SK-N-SH treated with all-trans-retinoic acid at 6 μM for 48 hours (cell line): ENCODE measurements at regions not wholly inside any gene's neighbourhood (a gene's known extent, or its start where the extent isn't known, plus 50 kb on each side); places are given as distances from the start of the nearest gene placed in this dataset.

Experiments
- ATAC-seq: fragments of 200-7000 bp; cut with Tn5 transposase; 3 replicates; pipeline ENCODE4 v1.9.1; 2020; ENCODE audit warnings: mild to moderate bottlenecking, moderate library complexity
- ARNTL ChIP-seq: fragments of 450-650 bp; formaldehyde crosslinking; IDR thresholded peaks from 2 replicates; pipeline ENCODE4 v1.5.0; 2020; ENCODE audit warnings: low read depth, mild to moderate bottlenecking, moderate library complexity, borderline replicate concordance
- BACH2 ChIP-seq: fragments of 250-450 bp; sonication (Bioruptor Pico); IDR thresholded peaks from 2 replicates; pipeline ENCODE4 v1.9.0; 2021; ENCODE audit warnings: mild to moderate bottlenecking, borderline replicate concordance
- ESRRG ChIP-seq: fragments of 250-450 bp; sonication (Bioruptor Pico); IDR thresholded peaks from 2 replicates; pipeline ENCODE4 v1.6.1; 2021; ENCODE audit warnings: mild to moderate bottlenecking
- GLIS3 ChIP-seq: fragments of 250-450 bp; sonication (Bioruptor Pico); IDR thresholded peaks from 2 replicates; pipeline ENCODE4 v1.5.0; 2020; ENCODE audit warnings: mild to moderate bottlenecking, moderate library complexity
- ISL1 ChIP-seq: fragments of 250-450 bp; sonication (Bioruptor Pico); IDR thresholded peaks from 2 replicates; pipeline ENCODE4 v2.1.2; 2022; ENCODE audit warnings: mild to moderate bottlenecking, moderate library complexity
- OSR1 ChIP-seq: fragments of 250-450 bp; sonication (Bioruptor Pico); IDR thresholded peaks from 2 replicates; pipeline ENCODE4 v1.8.0; 2022; ENCODE audit warnings: moderate library complexity, mild to moderate bottlenecking, inconsistent platforms
- PATZ1 ChIP-seq: fragments of 250-450 bp; sonication (Bioruptor Pico); IDR thresholded peaks from 2 replicates; pipeline ENCODE4 v1.8.0; 2020; ENCODE audit warnings: mild to moderate bottlenecking, moderate library complexity, borderline replicate concordance
- POU6F1 ChIP-seq: fragments of 250-450 bp; sonication (Bioruptor Pico); IDR thresholded peaks from 2 replicates; pipeline ENCODE4 v1.8.0; 2021; ENCODE audit warnings: low read depth, mild to moderate bottlenecking, moderate library complexity, borderline replicate concordance
- PPARA ChIP-seq: fragments of 250-450 bp; sonication (Bioruptor Pico); IDR thresholded peaks from 2 replicates; pipeline ENCODE4 v1.5.0; 2020; ENCODE audit warnings: mild to moderate bottlenecking, borderline replicate concordance
- RARB ChIP-seq: fragments of 250-450 bp; sonication (Bioruptor Pico); IDR thresholded peaks from 2 replicates; pipeline ENCODE4 v1.8.0; 2021; ENCODE audit warnings: mild to moderate bottlenecking, moderate library complexity
- SNAI2 ChIP-seq: fragments of 250-450 bp; sonication (Bioruptor Pico); IDR thresholded peaks from 2 replicates; pipeline ENCODE4 v1.5.0; 2020; ENCODE audit warnings: mild to moderate bottlenecking, moderate library complexity
- TCF4 ChIP-seq: fragments of 250-450 bp; sonication (Bioruptor Pico); IDR thresholded peaks from 2 replicates; pipeline ENCODE4 v1.8.0; 2021; ENCODE audit warnings: mild to moderate bottlenecking, moderate library complexity, borderline replicate concordance
- TOX ChIP-seq: fragments of 250-450 bp; sonication (Bioruptor Pico); IDR thresholded peaks from 2 replicates; pipeline ENCODE4 v1.8.0; 2021; ENCODE audit warnings: mild to moderate bottlenecking, moderate library complexity, borderline replicate concordance
- TSHZ2 ChIP-seq: fragments of 250-450 bp; sonication (Bioruptor Pico); IDR thresholded peaks from 2 replicates; pipeline ENCODE4 v1.5.0; 2020; ENCODE audit warnings: mild to moderate bottlenecking, moderate library complexity
- ZC3H10 ChIP-seq: fragments of 250-450 bp; sonication (Bioruptor Pico); IDR thresholded peaks from 2 replicates; pipeline ENCODE4 v1.5.1; 2021; ENCODE audit warnings: mild to moderate bottlenecking, moderate library complexity
- ZFP3 ChIP-seq: fragments of 250-450 bp; sonication (Bioruptor Pico); IDR thresholded peaks from 2 replicates; pipeline ENCODE4 v1.5.0; 2020; ENCODE audit warnings: mild to moderate bottlenecking, moderate library complexity
- ZFP30 ChIP-seq: fragments of 450-650 bp; formaldehyde crosslinking; IDR thresholded peaks from 2 replicates; pipeline ENCODE4 v1.5.0; 2022; ENCODE audit warnings: mild to moderate bottlenecking, moderate library complexity
- ZNF565 ChIP-seq: fragments of 450-650 bp; formaldehyde crosslinking; conservative IDR thresholded peaks from 2 replicates; pipeline ENCODE4 v1.5.0; 2020; ENCODE audit warnings: low read depth, mild to moderate bottlenecking, moderate library complexity
- ZNF70 ChIP-seq: fragments of 450-650 bp; formaldehyde crosslinking; IDR thresholded peaks from 2 replicates; pipeline ENCODE4 v1.5.0; 2020; ENCODE audit warnings: mild to moderate bottlenecking, moderate library complexity
- ZNF8 ChIP-seq: fragments of 450-650 bp; formaldehyde crosslinking; IDR thresholded peaks from 2 replicates; pipeline ENCODE4 v1.5.0; 2020; ENCODE audit warnings: mild to moderate bottlenecking, moderate library complexity
- TF ChIP-seq, protein P1 (sequence below): fragments of 250-450 bp; sonication (Bioruptor Pico); IDR thresholded peaks from 2 replicates; pipeline ENCODE4 v1.5.1; 2020; ENCODE audit warnings: low read depth, mild to moderate bottlenecking, moderate library complexity
- TF ChIP-seq, protein P2 (sequence below): fragments of 250-450 bp; sonication (Bioruptor Pico); IDR thresholded peaks from 2 replicates; pipeline ENCODE4 v1.5.1; 2021; ENCODE audit warnings: mild to moderate bottlenecking, moderate library complexity

DNA sequence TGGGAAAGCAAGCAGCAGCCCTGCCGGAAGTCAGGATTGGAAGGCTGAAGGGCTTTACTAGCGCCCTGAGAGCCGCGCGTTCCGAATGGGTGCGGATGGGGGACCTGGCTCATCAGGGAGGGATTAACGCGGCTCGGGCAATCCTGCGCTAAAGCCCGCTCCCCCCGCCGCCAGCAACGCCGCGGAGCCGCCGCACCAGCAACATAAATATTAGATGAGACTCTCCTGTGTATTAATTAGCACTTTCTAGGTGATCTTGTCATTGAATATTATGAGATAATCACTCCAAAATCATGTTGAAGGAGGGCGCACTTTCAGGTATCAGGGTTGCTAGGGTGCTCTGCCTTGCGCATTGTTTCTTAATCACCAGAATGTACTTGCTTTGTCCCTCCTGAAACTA is 357.2 kb upstream of the FAM241A start:
- TF ChIP-seq, protein P1, sequence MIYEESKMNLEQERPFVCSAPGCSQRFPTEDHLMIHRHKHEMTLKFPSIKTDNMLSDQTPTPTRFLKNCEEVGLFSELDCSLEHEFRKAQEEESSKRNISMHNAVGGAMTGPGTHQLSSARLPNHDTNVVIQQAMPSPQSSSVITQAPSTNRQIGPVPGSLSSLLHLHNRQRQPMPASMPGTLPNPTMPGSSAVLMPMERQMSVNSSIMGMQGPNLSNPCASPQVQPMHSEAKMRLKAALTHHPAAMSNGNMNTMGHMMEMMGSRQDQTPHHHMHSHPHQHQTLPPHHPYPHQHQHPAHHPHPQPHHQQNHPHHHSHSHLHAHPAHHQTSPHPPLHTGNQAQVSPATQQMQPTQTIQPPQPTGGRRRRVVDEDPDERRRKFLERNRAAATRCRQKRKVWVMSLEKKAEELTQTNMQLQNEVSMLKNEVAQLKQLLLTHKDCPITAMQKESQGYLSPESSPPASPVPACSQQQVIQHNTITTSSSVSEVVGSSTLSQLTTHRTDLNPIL (CRISPR knock-in tag) = no peak
- TF ChIP-seq, protein P2, sequence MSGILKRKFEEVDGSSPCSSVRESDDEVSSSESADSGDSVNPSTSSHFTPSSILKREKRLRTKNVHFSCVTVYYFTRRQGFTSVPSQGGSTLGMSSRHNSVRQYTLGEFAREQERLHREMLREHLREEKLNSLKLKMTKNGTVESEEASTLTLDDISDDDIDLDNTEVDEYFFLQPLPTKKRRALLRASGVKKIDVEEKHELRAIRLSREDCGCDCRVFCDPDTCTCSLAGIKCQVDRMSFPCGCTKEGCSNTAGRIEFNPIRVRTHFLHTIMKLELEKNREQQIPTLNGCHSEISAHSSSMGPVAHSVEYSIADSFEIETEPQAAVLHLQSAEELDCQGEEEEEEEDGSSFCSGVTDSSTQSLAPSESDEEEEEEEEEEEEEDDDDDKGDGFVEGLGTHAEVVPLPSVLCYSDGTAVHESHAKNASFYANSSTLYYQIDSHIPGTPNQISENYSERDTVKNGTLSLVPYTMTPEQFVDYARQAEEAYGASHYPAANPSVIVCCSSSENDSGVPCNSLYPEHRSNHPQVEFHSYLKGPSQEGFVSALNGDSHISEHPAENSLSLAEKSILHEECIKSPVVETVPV (CRISPR knock-in tag) = no peak
- TF ChIP-seq BACH2 = no peak
- TF ChIP-seq SNAI2 = no peak
- TF ChIP-seq GLIS3 (CRISPR knock-in tag) = no peak
- no peak for TF ChIP-seq TOX (CRISPR knock-in tag)
- no peak for TF ChIP-seq ZFP3 (CRISPR knock-in tag)
- TF ChIP-seq ZNF70 (CRISPR knock-in tag) = no peak
- no peak for TF ChIP-seq ISL1
- TF ChIP-seq POU6F1 (CRISPR knock-in tag) = no peak
- no peak for TF ChIP-seq TCF4 (CRISPR knock-in tag)
- TF ChIP-seq ARNTL (CRISPR knock-in tag) = no peak
- TF ChIP-seq TSHZ2 (CRISPR knock-in tag) = no peak
- no peak for TF ChIP-seq ZNF8
- no peak for TF ChIP-seq OSR1 (CRISPR knock-in tag)
- no peak for TF ChIP-seq PATZ1 (CRISPR knock-in tag)
- no peak for TF ChIP-seq ZC3H10
- no peak for TF ChIP-seq PPARA
- no peak for TF ChIP-seq RARB (CRISPR knock-in tag)
- no peak for TF ChIP-seq ESRRG (CRISPR knock-in tag)
- ATAC-seq = no peak

GRCh38 chr4:111789901-111790640 is 355.2 kb upstream of the FAM241A start:
- ATAC-seq = no peak
- TF ChIP-seq PPARA = no peak
- TF ChIP-seq ZNF565 (CRISPR knock-in tag) = no peak
- no peak for TF ChIP-seq ZNF8
- TF ChIP-seq, protein P1 (CRISPR knock-in tag) = no peak
- no peak for TF ChIP-seq SNAI2
- TF ChIP-seq ISL1 = no peak
- no peak for TF ChIP-seq RARB (CRISPR knock-in tag)
- TF ChIP-seq, protein P2 (CRISPR knock-in tag) = no peak
- TF ChIP-seq BACH2 = no peak
- no peak for TF ChIP-seq ZFP30
- TF ChIP-seq ARNTL (CRISPR knock-in tag) = no peak
- TF ChIP-seq TCF4 (CRISPR knock-in tag) = no peak
- no peak for TF ChIP-seq ZFP3 (CRISPR knock-in tag)
- TF ChIP-seq TSHZ2 (CRISPR knock-in tag) = no peak
- TF ChIP-seq, all 23 proteins: peak for 0
